ENCODE measurements at regions not wholly inside any gene's neighbourhood (a gene's known extent, or its start where the extent isn't known, plus 50 kb on each side); places are given as distances from the start of the nearest gene placed in this dataset.

GRCh38 chr7:45486575-45486974 lies 87.6 kb upstream of the ADCY1 start:
- Histone ChIP-seq H3K4me3 (ENCODE audit: low read length) (no peak overlapping the region), H3K27ac (ENCODE audit: low read depth, low read length) (no peak overlapping the region), H3K27me3 (ENCODE audit: insufficient read depth, low read length) (no peaks in the 10 kb centered on the region), H3K9ac (ENCODE audit: low read depth, low read length) (no peak overlapping the region), H3K36me3 (ENCODE audit: insufficient read depth, low read length) (no peaks in the 10 kb centered on the region), H3K4me1 (ENCODE audit: insufficient read depth, low read length) (no peaks in the 10 kb centered on the region; the same call in 1 of the 2 replicates), H3K9me3 (ENCODE audit: insufficient read depth, low read depth, low read length) (no peaks in the 10 kb centered on the region)
- 86% methylated on average over 2 of the region's 2 CpGs for WGBS

DNA sequence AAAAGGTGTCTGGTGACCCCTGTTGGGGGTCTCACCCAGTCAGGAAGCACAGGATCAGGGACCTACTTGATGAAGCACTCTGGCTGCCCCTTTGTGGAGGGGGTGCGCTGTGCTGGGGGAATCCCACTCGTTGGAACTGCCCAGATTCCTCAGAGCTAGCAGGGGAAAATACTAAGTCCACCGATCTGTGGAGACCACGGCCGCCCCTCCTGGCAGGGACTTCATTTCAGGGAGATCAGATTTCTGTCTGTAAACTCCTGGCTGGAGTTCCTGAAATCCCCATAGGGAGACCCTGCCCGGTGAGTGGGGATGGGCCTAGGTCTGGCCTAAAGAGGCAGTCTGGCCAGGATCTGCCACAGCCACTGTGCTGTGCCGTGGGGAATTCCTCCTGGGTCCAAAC lies 79.3 kb upstream of the ADCY1 start:
- no peaks in the 10 kb centered on the region for H3K36me3 ChIP-seq (ENCODE audit: insufficient read depth, low read length)
- no peaks in the 10 kb centered on the region for H3K9me3 ChIP-seq (ENCODE audit: insufficient read depth, low read depth, low read length)
- no peak overlapping the region for H3K27ac ChIP-seq (ENCODE audit: low read depth, low read length)
- H3K9ac ChIP-seq (ENCODE audit: low read depth, low read length): no peak overlapping the region
- no peak overlapping the region for H3K4me3 ChIP-seq (ENCODE audit: low read length)
- H3K4me1 ChIP-seq (ENCODE audit: insufficient read depth, low read length): peaks cover 20% of the 10 kb centered on the region
- 75% methylated on average over 7 of the region's 7 CpGs for WGBS
- no peaks in the 10 kb centered on the region for H3K27me3 ChIP-seq (ENCODE audit: insufficient read depth, low read length)

GRCh38 chr7:45495618-45496017 lies 78.5 kb upstream of the ADCY1 start:
- H3K4me1 ChIP-seq (ENCODE audit: insufficient read depth, low read length): peaks cover 20% of the 10 kb centered on the region
- 56% methylated on average over 2 of the region's 3 CpGs for WGBS
- H3K9me3 ChIP-seq (ENCODE audit: insufficient read depth, low read depth, low read length): no peaks in the 10 kb centered on the region
- no peaks in the 10 kb centered on the region for H3K27me3 ChIP-seq (ENCODE audit: insufficient read depth, low read length)
- no peak overlapping the region for H3K27ac ChIP-seq (ENCODE audit: low read depth, low read length)
- H3K36me3 ChIP-seq (ENCODE audit: insufficient read depth, low read length): no peaks in the 10 kb centered on the region
- no peak overlapping the region for H3K4me3 ChIP-seq (ENCODE audit: low read length)
- H3K9ac ChIP-seq (ENCODE audit: low read depth, low read length): no peak overlapping the region

GRCh38 chr7:45500257-45500656 lies 73.9 kb upstream of the ADCY1 start:
- H3K4me3 ChIP-seq (ENCODE audit: low read length): no peak overlapping the region
- no peak overlapping the region for H3K27ac ChIP-seq (ENCODE audit: low read depth, low read length)
- WGBS: 95% methylated on average over 2 of the region's 2 CpGs

GRCh38 chr7:45501791-45502190 lies 72.4 kb upstream of the ADCY1 start:
- no peak overlapping the region for H3K27ac ChIP-seq (ENCODE audit: low read depth, low read length)
- H3K4me1 ChIP-seq (ENCODE audit: insufficient read depth, low read length): peaks cover 17% of the 10 kb centered on the region
- peaks cover 10% of the 10 kb centered on the region for H3K9me3 ChIP-seq (ENCODE audit: insufficient read depth, low read depth, low read length)
- no peak overlapping the region for H3K4me3 ChIP-seq (ENCODE audit: low read length)
- no peaks in the 10 kb centered on the region for H3K36me3 ChIP-seq (ENCODE audit: insufficient read depth, low read length)
- no peaks in the 10 kb centered on the region for H3K27me3 ChIP-seq (ENCODE audit: insufficient read depth, low read length)
- no peak overlapping the region for H3K9ac ChIP-seq (ENCODE audit: low read depth, low read length)
- WGBS: 38% methylated on average over 2 of the region's 2 CpGs

More at GRCh38 chr7:45500257-45500656, 73.9 kb upstream of the ADCY1 start:
- H3K4me1 ChIP-seq (ENCODE audit: insufficient read depth, low read length): peaks cover 29% of the 10 kb centered on the region
- no peaks in the 10 kb centered on the region for H3K36me3 ChIP-seq (ENCODE audit: insufficient read depth, low read length)
- no peak overlapping the region for H3K9ac ChIP-seq (ENCODE audit: low read depth, low read length)
- H3K9me3 ChIP-seq (ENCODE audit: insufficient read depth, low read depth, low read length): peaks cover 10% of the 10 kb centered on the region
- no peaks in the 10 kb centered on the region for H3K27me3 ChIP-seq (ENCODE audit: insufficient read depth, low read length)

DNA sequence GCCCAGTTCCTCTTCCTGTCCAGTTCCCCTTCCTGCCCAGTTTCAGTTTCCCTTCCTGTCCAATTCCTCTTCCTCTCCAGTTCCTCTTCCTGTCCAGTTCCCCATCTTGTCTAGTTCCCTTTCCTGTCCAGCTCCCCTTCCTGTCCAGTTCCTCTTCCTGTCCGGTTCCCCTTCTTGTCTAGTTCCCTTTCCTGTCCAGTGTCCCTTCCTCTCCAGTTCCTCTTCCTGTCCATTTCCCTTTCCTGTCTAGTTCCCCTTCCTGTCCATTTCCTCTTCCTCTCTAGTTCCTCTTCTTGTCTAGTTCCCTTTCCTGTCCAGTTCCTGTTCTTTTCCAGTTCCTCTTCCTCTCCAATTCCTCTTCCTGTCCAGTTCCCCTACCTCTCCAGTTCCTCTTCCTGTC lies 68.1 kb upstream of the ADCY1 start:
- H3K4me1 ChIP-seq (ENCODE audit: insufficient read depth, low read length): peaks cover 9% of the 10 kb centered on the region
- no peaks in the 10 kb centered on the region for H3K27me3 ChIP-seq (ENCODE audit: insufficient read depth, low read length)
- H3K9ac ChIP-seq (ENCODE audit: low read depth, low read length): no peak overlapping the region
- no peak overlapping the region for H3K27ac ChIP-seq (ENCODE audit: low read depth, low read length)
- peaks cover 10% of the 10 kb centered on the region for H3K9me3 ChIP-seq (ENCODE audit: insufficient read depth, low read depth, low read length)
- H3K4me3 ChIP-seq (ENCODE audit: low read length): no peak overlapping the region
- H3K36me3 ChIP-seq (ENCODE audit: insufficient read depth, low read length): no peaks in the 10 kb centered on the region
- WGBS: 92% methylated on average over 1 of the region's 1 CpG

- H3K4me1 ChIP-seq (ENCODE audit: insufficient read depth, low read length): no peaks in the 10 kb centered on the region
- peaks cover 7% of the 10 kb centered on the region for H3K9me3 ChIP-seq (ENCODE audit: insufficient read depth, low read depth, low read length)
- WGBS: 92% methylated on average over 2 of the region's 2 CpGs
- no peak overlapping the region for H3K9ac ChIP-seq (ENCODE audit: low read depth, low read length)
- H3K36me3 ChIP-seq (ENCODE audit: insufficient read depth, low read length): no peaks in the 10 kb centered on the region
- H3K4me3 ChIP-seq (ENCODE audit: low read length): no peak overlapping the region
- no peak overlapping the region for H3K27ac ChIP-seq (ENCODE audit: low read depth, low read length)
- no peaks in the 10 kb centered on the region for H3K27me3 ChIP-seq (ENCODE audit: insufficient read depth, low read length)
Observed at GRCh38 chr7:45509222-45509621, 64.9 kb upstream of the ADCY1 start.

DNA sequence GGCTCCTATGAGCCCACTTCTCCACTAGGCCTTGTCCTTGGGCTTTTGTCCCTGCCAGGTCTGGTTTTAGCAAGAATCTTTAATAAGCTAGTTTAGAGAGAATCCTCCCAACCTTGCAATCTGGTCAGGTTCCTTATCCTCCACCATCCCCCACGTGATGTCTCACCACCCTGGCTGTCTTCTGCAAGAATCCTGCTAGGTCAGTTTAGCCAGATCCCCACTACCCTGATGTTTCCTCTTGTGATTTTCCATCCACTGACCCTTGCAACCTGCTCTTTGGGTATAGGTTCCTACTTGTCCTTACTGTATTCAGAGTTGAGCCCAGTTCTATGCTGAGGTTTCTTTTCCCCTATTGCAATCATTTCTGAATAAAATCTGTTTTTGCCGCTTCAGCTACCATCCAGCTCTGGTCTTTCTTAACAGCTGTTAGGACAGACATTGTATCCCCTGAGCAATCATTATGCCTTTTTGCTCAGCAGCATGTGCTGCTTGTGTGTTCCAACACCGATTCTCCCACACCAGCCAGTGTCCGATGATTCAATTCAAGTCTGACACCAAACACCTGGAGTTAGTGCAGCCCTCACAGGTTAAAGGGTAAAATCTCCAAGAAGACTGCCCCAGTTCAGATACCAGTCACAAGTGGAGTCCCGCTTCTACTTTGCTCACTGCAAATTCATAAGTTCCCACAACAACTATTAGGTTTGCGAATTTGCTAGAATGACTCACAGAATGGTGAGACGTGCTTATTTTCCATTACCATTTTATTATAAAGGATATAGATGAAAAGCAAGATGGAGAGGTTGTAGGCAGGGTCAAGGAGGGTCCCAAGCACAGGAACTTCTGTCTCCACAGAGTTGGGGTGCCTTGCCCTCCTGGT lies 62.2 kb upstream of the ADCY1 start:
- no peak overlapping the region for H3K4me3 ChIP-seq (ENCODE audit: low read length)
- 0 out of 2 replicates have a peak, but pooled peaks cover 5% of the 10 kb centered on the region for H3K4me1 ChIP-seq (ENCODE audit: insufficient read depth, low read length)
- no peaks in the 10 kb centered on the region for H3K9me3 ChIP-seq (ENCODE audit: insufficient read depth, low read depth, low read length)
- no peak overlapping the region for H3K27ac ChIP-seq (ENCODE audit: low read depth, low read length)
- no peaks in the 10 kb centered on the region for H3K27me3 ChIP-seq (ENCODE audit: insufficient read depth, low read length)
- no peaks in the 10 kb centered on the region for H3K36me3 ChIP-seq (ENCODE audit: insufficient read depth, low read length)
- 95% methylated on average over 6 of the region's 7 CpGs for WGBS
- H3K9ac ChIP-seq (ENCODE audit: low read depth, low read length): no peak overlapping the region

GRCh38 chr7:45514944-45515343 lies 59.2 kb upstream of the ADCY1 start:
- Histone ChIP-seq H3K27ac (ENCODE audit: low read depth, low read length) (no peak overlapping the region), H3K36me3 (ENCODE audit: insufficient read depth, low read length) (no peaks in the 10 kb centered on the region), H3K4me3 (ENCODE audit: low read length) (no peak overlapping the region), H3K4me1 (ENCODE audit: insufficient read depth, low read length) (0 out of 2 replicates have a peak, but pooled peaks cover 5% of the 10 kb centered on the region), H3K9me3 (ENCODE audit: insufficient read depth, low read depth, low read length) (peaks cover 19% of the 10 kb centered on the region), H3K27me3 (ENCODE audit: insufficient read depth, low read length) (no peaks in the 10 kb centered on the region), H3K9ac (ENCODE audit: low read depth, low read length) (no peak overlapping the region)
- 94% methylated on average over 3 of the region's 4 CpGs for WGBS

DNA sequence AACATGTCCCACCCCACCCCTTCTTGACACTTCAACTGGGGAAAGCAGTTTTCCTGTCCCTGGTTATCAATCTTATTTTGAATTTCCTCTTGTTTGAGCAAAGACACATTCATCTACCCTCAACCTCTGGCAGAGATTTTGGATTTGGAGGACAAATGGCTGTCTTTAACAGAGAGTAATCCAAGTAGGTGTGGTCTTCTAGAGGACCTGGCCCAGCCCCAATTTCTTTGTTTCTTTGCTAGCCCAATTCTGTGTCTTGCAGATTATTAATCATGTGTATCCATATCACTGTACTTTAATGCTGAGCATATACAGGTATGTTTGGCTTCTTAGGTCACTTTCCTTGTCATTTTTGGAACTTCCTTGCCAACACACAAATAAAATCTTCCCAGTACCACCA lies 58.8 kb upstream of the ADCY1 start:
- Histone ChIP-seq H3K4me1 (ENCODE audit: insufficient read depth, low read length) (0 out of 2 replicates have a peak, but pooled peaks cover 5% of the 10 kb centered on the region), H3K4me3 (ENCODE audit: low read length) (no peak overlapping the region), H3K9me3 (ENCODE audit: insufficient read depth, low read depth, low read length) (peaks cover 19% of the 10 kb centered on the region), H3K36me3 (ENCODE audit: insufficient read depth, low read length) (no peaks in the 10 kb centered on the region), H3K27ac (ENCODE audit: low read depth, low read length) (no peak overlapping the region), H3K9ac (ENCODE audit: low read depth, low read length) (no peak overlapping the region), H3K27me3 (ENCODE audit: insufficient read depth, low read length) (no peaks in the 10 kb centered on the region)

All from HUES64 (cell line).